ENCODE measurements at regions not wholly inside any gene's neighbourhood (a gene's known extent, or its start where the extent isn't known, plus 50 kb on each side); places are given as distances from the start of the nearest gene placed in this dataset.

GRCh38 chr21:24868117-24868516, 739.2 kb downstream of the MRPL39 start:
- Histone ChIP-seq H2AFZ (ENCODE audit: low read length, unreplicated experiment) (no peak overlapping the region), H3K4me1 (ENCODE audit: control insufficient read depth, insufficient read depth, low read length, unreplicated experiment) (no peaks in the 10 kb centered on the region), H3K79me2 (ENCODE audit: control insufficient read depth, insufficient read depth, low read length, unreplicated experiment) (no peaks in the 10 kb centered on the region), H3K4me3 (ENCODE audit: low read depth, low read length) (no peak overlapping the region), H3K27ac (ENCODE audit: low read depth, low read length) (no peak overlapping the region), H3K36me3 (ENCODE audit: insufficient read depth, low read length) (no peaks in the 10 kb centered on the region), H3K27me3 (ENCODE audit: insufficient read depth, low read length) (no peaks in the 10 kb centered on the region)

GRCh38 chr21:24861471-24861870, 745.8 kb downstream of the MRPL39 start:
- Histone ChIP-seq H3K4me1 (ENCODE audit: control insufficient read depth, insufficient read depth, low read length, unreplicated experiment) (no peaks in the 10 kb centered on the region), H2AFZ (ENCODE audit: low read length, unreplicated experiment) (no peak overlapping the region), H3K27me3 (ENCODE audit: insufficient read depth, low read length) (no peaks in the 10 kb centered on the region), H3K36me3 (ENCODE audit: insufficient read depth, low read length) (no peaks in the 10 kb centered on the region), H3K27ac (ENCODE audit: low read depth, low read length) (no peak overlapping the region), H3K4me3 (ENCODE audit: low read depth, low read length) (no peak overlapping the region), H3K79me2 (ENCODE audit: control insufficient read depth, insufficient read depth, low read length, unreplicated experiment) (no peaks in the 10 kb centered on the region)

GRCh38 chr21:24856326-24856725, 751.0 kb downstream of the MRPL39 start:
- Histone ChIP-seq H3K4me3 (ENCODE audit: low read depth, low read length) (no peak overlapping the region), H3K79me2 (ENCODE audit: control insufficient read depth, insufficient read depth, low read length, unreplicated experiment) (no peaks in the 10 kb centered on the region), H3K27ac (ENCODE audit: low read depth, low read length) (no peak overlapping the region), H3K4me1 (ENCODE audit: control insufficient read depth, insufficient read depth, low read length, unreplicated experiment) (no peaks in the 10 kb centered on the region), H3K27me3 (ENCODE audit: insufficient read depth, low read length) (no peaks in the 10 kb centered on the region), H3K36me3 (ENCODE audit: insufficient read depth, low read length) (no peaks in the 10 kb centered on the region), H2AFZ (ENCODE audit: low read length, unreplicated experiment) (no peak overlapping the region)

- Histone ChIP-seq H3K79me2 (ENCODE audit: control insufficient read depth, insufficient read depth, low read length, unreplicated experiment) (no peaks in the 10 kb centered on the region), H3K36me3 (ENCODE audit: insufficient read depth, low read length) (no peaks in the 10 kb centered on the region), H3K4me3 (ENCODE audit: low read depth, low read length) (no peak overlapping the region), H3K27me3 (ENCODE audit: insufficient read depth, low read length) (no peaks in the 10 kb centered on the region), H3K27ac (ENCODE audit: low read depth, low read length) (no peak overlapping the region), H2AFZ (ENCODE audit: low read length, unreplicated experiment) (no peak overlapping the region), H3K4me1 (ENCODE audit: control insufficient read depth, insufficient read depth, low read length, unreplicated experiment) (no peaks in the 10 kb centered on the region)
Observed at GRCh38 chr21:24852610-24853195, 754.6 kb downstream of the MRPL39 start.

GRCh38 chr21:24850121-24850520, 757.2 kb downstream of the MRPL39 start:
- H3K36me3 ChIP-seq (ENCODE audit: insufficient read depth, low read length) = no peaks in the 10 kb centered on the region
- no peaks in the 10 kb centered on the region for H3K4me1 ChIP-seq (ENCODE audit: control insufficient read depth, insufficient read depth, low read length, unreplicated experiment)
- no peaks in the 10 kb centered on the region for H3K79me2 ChIP-seq (ENCODE audit: control insufficient read depth, insufficient read depth, low read length, unreplicated experiment)
- no peak overlapping the region for H2AFZ ChIP-seq (ENCODE audit: low read length, unreplicated experiment)
- no peak overlapping the region for H3K27ac ChIP-seq (ENCODE audit: low read depth, low read length)
- no peak overlapping the region for H3K4me3 ChIP-seq (ENCODE audit: low read depth, low read length)
- H3K27me3 ChIP-seq (ENCODE audit: insufficient read depth, low read length) = no peaks in the 10 kb centered on the region

GRCh38 chr21:24844671-24845070, 762.6 kb downstream of the MRPL39 start:
- Histone ChIP-seq H3K27me3 (ENCODE audit: insufficient read depth, low read length) (no peaks in the 10 kb centered on the region), H3K4me3 (ENCODE audit: low read depth, low read length) (no peak overlapping the region), H2AFZ (ENCODE audit: low read length, unreplicated experiment) (no peak overlapping the region), H3K27ac (ENCODE audit: low read depth, low read length) (no peak overlapping the region), H3K4me1 (ENCODE audit: control insufficient read depth, insufficient read depth, low read length, unreplicated experiment) (no peaks in the 10 kb centered on the region), H3K36me3 (ENCODE audit: insufficient read depth, low read length) (no peaks in the 10 kb centered on the region), H3K79me2 (ENCODE audit: control insufficient read depth, insufficient read depth, low read length, unreplicated experiment) (no peaks in the 10 kb centered on the region)

- H3K36me3 ChIP-seq (ENCODE audit: insufficient read depth, low read length) = no peaks in the 10 kb centered on the region
- H3K79me2 ChIP-seq (ENCODE audit: control insufficient read depth, insufficient read depth, low read length, unreplicated experiment) = no peaks in the 10 kb centered on the region
- H3K4me1 ChIP-seq (ENCODE audit: control insufficient read depth, insufficient read depth, low read length, unreplicated experiment) = no peaks in the 10 kb centered on the region
- H3K4me3 ChIP-seq (ENCODE audit: low read depth, low read length) = no peak overlapping the region
- H3K27me3 ChIP-seq (ENCODE audit: insufficient read depth, low read length) = no peaks in the 10 kb centered on the region
- no peak overlapping the region for H3K27ac ChIP-seq (ENCODE audit: low read depth, low read length)
- no peak overlapping the region for H2AFZ ChIP-seq (ENCODE audit: low read length, unreplicated experiment)
Observed at GRCh38 chr21:24840287-24840686, 767.0 kb downstream of the MRPL39 start.

GRCh38 chr21:24832961-24833360, 774.3 kb downstream of the MRPL39 start:
- Histone ChIP-seq H3K4me3 (ENCODE audit: low read depth, low read length) (no peak overlapping the region), H3K4me1 (ENCODE audit: control insufficient read depth, insufficient read depth, low read length, unreplicated experiment) (no peaks in the 10 kb centered on the region), H3K36me3 (ENCODE audit: insufficient read depth, low read length) (no peaks in the 10 kb centered on the region), H2AFZ (ENCODE audit: low read length, unreplicated experiment) (no peak overlapping the region), H3K27ac (ENCODE audit: low read depth, low read length) (no peak overlapping the region), H3K27me3 (ENCODE audit: insufficient read depth, low read length) (no peaks in the 10 kb centered on the region), H3K79me2 (ENCODE audit: control insufficient read depth, insufficient read depth, low read length, unreplicated experiment) (no peaks in the 10 kb centered on the region)

GRCh38 chr21:24829397-24829796, 777.9 kb downstream of the MRPL39 start:
- Histone ChIP-seq H3K27ac (ENCODE audit: low read depth, low read length) (no peak overlapping the region), H2AFZ (ENCODE audit: low read length, unreplicated experiment) (no peak overlapping the region), H3K79me2 (ENCODE audit: control insufficient read depth, insufficient read depth, low read length, unreplicated experiment) (no peaks in the 10 kb centered on the region), H3K4me3 (ENCODE audit: low read depth, low read length) (no peak overlapping the region), H3K4me1 (ENCODE audit: control insufficient read depth, insufficient read depth, low read length, unreplicated experiment) (no peaks in the 10 kb centered on the region), H3K36me3 (ENCODE audit: insufficient read depth, low read length) (no peaks in the 10 kb centered on the region), H3K27me3 (ENCODE audit: insufficient read depth, low read length) (no peaks in the 10 kb centered on the region)

- no peaks in the 10 kb centered on the region for H3K36me3 ChIP-seq (ENCODE audit: insufficient read depth, low read length)
- no peak overlapping the region for H2AFZ ChIP-seq (ENCODE audit: low read length, unreplicated experiment)
- H3K4me1 ChIP-seq (ENCODE audit: control insufficient read depth, insufficient read depth, low read length, unreplicated experiment) = no peaks in the 10 kb centered on the region
- H3K27ac ChIP-seq (ENCODE audit: low read depth, low read length) = no peak overlapping the region
- no peaks in the 10 kb centered on the region for H3K79me2 ChIP-seq (ENCODE audit: control insufficient read depth, insufficient read depth, low read length, unreplicated experiment)
- H3K27me3 ChIP-seq (ENCODE audit: insufficient read depth, low read length) = no peaks in the 10 kb centered on the region
- no peak overlapping the region for H3K4me3 ChIP-seq (ENCODE audit: low read depth, low read length)
Observed at GRCh38 chr21:24826822-24827221, 780.5 kb downstream of the MRPL39 start.

- Histone ChIP-seq H3K79me2 (ENCODE audit: control insufficient read depth, insufficient read depth, low read length, unreplicated experiment) (no peaks in the 10 kb centered on the region), H3K27me3 (ENCODE audit: insufficient read depth, low read length) (no peaks in the 10 kb centered on the region), H3K4me3 (ENCODE audit: low read depth, low read length) (no peak overlapping the region), H3K27ac (ENCODE audit: low read depth, low read length) (no peak overlapping the region), H3K4me1 (ENCODE audit: control insufficient read depth, insufficient read depth, low read length, unreplicated experiment) (no peaks in the 10 kb centered on the region), H3K36me3 (ENCODE audit: insufficient read depth, low read length) (no peaks in the 10 kb centered on the region), H2AFZ (ENCODE audit: low read length, unreplicated experiment) (no peak overlapping the region)
Observed at GRCh38 chr21:24825348-24825747, 781.9 kb downstream of the MRPL39 start.

Measured in ACC112 (cell line).